ENCODE measurements at regions not wholly inside any gene's neighbourhood (a gene's known extent, or its start where the extent isn't known, plus 50 kb on each side); places are given as distances from the start of the nearest gene placed in this dataset.

DNA sequence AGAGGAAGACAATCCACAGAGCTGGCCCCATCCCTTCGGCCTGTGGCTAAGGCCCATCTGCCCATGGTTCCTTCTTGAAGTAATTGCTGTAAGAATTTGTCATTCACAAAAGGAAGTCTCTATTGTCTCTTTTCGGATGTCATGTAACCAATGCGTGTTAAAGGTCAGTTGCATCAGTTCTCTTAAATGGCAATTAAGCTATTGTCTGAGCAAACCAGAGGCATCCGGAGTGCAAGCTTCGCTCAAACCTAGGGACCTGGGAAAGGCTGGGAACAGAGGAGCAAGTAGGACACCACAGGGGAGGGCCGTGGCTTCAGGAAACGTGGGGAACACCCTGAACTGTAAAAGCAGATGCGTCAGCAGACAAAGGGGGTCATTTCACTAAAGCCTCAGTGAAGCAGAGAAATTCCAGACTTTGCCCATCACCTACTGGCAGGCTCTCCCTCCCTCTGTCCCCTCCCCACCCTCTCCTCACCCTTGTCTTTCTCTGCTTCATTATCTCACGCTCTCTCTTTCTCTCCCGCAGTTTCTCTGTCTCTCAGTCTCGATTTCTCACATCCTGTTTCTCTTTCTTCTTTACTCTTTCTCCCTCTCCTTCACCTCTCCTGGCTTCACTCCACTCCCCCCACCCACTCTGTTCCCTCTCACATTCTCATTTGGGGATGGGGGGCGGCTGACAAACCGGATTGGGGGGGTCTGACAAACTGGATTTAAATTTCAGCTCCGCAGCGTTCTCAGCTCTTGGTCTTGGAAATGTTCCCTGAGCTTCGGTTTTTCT lies 204.6 kb upstream of the TNP1 start:
- Mint-ChIP-seq H3K27ac (ENCODE audit: unreplicated experiment) (no peak overlapping the region), H3K27me3 (ENCODE audit: unreplicated experiment) (peaks cover 4% of the 10 kb centered on the region), H3K4me3 (ENCODE audit: unreplicated experiment) (no peak overlapping the region), H3K9me3 (ENCODE audit: unreplicated experiment) (no peaks in the 10 kb centered on the region), H3K4me1 (ENCODE audit: unreplicated experiment) (peaks cover 11% of the 10 kb centered on the region), H3K36me3 (ENCODE audit: low read depth, unreplicated experiment) (no peaks in the 10 kb centered on the region)
- no peak for DNase-seq (ENCODE audit: low spot score)
- TF ChIP-seq, protein P1, sequence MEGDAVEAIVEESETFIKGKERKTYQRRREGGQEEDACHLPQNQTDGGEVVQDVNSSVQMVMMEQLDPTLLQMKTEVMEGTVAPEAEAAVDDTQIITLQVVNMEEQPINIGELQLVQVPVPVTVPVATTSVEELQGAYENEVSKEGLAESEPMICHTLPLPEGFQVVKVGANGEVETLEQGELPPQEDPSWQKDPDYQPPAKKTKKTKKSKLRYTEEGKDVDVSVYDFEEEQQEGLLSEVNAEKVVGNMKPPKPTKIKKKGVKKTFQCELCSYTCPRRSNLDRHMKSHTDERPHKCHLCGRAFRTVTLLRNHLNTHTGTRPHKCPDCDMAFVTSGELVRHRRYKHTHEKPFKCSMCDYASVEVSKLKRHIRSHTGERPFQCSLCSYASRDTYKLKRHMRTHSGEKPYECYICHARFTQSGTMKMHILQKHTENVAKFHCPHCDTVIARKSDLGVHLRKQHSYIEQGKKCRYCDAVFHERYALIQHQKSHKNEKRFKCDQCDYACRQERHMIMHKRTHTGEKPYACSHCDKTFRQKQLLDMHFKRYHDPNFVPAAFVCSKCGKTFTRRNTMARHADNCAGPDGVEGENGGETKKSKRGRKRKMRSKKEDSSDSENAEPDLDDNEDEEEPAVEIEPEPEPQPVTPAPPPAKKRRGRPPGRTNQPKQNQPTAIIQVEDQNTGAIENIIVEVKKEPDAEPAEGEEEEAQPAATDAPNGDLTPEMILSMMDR (IDR thresholded peaks at IDR 0.05; ENCODE audit: unreplicated experiment) = no peak

DNA sequence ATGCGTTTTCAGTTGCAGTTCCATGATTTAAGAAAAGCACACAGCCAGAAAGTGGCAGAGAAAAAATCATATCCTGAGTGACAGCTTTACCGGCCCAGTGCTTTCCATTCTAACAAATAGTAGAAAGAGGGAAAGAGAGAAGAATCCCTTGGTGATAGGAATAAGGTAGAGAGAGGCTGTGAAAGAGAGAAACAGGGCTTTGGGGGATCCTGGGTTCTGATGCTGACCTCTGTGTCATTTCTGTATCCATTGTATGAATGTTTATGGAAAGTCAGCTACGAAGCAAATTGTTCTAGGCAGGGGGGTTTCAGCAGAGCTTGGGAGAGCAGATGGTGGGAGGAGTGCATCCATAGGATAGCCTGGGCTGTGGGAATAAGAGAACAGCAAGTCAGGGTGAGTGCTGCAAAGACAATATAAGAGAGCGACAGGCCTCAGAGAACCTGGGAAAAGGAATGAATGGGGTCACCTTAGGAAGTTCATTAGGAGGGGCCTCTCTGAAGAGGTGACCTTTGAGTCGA lies 203.4 kb upstream of the TNP1 start:
- peaks cover 11% of the 10 kb centered on the region for H3K4me1 Mint-ChIP-seq (ENCODE audit: unreplicated experiment)
- H3K27me3 Mint-ChIP-seq (ENCODE audit: unreplicated experiment) = peaks cover 4% of the 10 kb centered on the region
- H3K9me3 Mint-ChIP-seq (ENCODE audit: unreplicated experiment) = no peaks in the 10 kb centered on the region
- TF ChIP-seq, protein P1 (IDR thresholded peaks at IDR 0.05; ENCODE audit: unreplicated experiment) = no peak
- H3K27ac Mint-ChIP-seq (ENCODE audit: unreplicated experiment) = no peak overlapping the region
- DNase-seq (ENCODE audit: low spot score) = no peak
- H3K36me3 Mint-ChIP-seq (ENCODE audit: low read depth, unreplicated experiment) = no peaks in the 10 kb centered on the region
- no peak overlapping the region for H3K4me3 Mint-ChIP-seq (ENCODE audit: unreplicated experiment)

DNA sequence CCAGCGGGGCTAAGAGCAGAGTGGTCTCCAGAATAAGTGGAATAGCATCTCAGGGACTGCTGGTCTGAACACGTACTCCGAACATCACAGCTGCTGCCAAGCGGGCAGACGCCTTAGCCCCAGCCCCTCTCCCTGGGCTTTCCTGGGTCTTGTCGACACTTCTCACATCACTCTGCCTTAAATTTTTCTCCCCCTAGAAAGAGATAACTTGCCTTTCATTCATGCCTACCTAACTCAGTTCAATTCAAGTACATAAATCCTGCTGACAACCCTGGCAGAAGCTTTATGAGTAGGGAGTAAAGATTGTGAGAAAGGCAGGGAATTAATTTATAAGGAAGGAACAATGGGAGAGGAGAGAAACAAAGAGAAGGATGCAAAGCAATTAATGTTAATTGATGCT lies 202.9 kb upstream of the TNP1 start:
- Mint-ChIP-seq H3K4me1 (ENCODE audit: unreplicated experiment) (peaks cover 11% of the 10 kb centered on the region), H3K27ac (ENCODE audit: unreplicated experiment) (no peak overlapping the region), H3K27me3 (ENCODE audit: unreplicated experiment) (peaks cover 4% of the 10 kb centered on the region), H3K36me3 (ENCODE audit: low read depth, unreplicated experiment) (no peaks in the 10 kb centered on the region), H3K4me3 (ENCODE audit: unreplicated experiment) (no peak overlapping the region), H3K9me3 (ENCODE audit: unreplicated experiment) (no peaks in the 10 kb centered on the region)
- no peak for DNase-seq (ENCODE audit: low spot score)
- TF ChIP-seq, protein P1 (IDR thresholded peaks at IDR 0.05; ENCODE audit: unreplicated experiment) = no peak

DNA sequence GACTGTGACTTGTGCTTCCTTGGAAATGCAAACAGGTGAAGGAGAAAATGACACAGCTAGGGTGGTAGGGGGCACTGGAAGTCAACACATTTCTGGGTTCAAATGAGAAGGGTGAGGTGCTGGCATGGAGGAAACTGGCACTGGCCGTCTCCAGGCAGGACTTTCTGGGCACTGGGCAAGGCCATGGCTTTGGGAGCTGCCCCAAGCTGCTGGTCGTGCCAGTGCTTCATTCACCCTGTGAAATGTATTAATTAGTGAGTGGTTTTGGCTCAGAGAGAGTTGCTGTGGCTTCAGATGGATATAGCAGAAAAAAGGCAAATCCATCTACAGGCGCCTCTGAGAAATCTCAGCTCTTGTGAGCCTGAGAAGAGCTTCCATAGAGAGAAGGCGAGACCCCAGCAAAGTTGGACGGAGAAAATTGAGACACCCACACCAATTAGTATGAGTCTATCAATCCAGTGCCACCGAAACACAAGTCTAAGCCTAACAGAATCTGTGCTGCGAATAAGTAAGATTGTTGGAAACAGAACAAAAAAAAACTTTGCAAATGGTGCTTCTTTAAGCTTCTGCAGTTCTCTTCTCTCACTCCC lies 202.1 kb upstream of the TNP1 start:
- H3K4me3 Mint-ChIP-seq (ENCODE audit: unreplicated experiment) = no peak overlapping the region
- H3K9me3 Mint-ChIP-seq (ENCODE audit: unreplicated experiment) = no peaks in the 10 kb centered on the region
- H3K4me1 Mint-ChIP-seq (ENCODE audit: unreplicated experiment) = peaks cover 11% of the 10 kb centered on the region
- TF ChIP-seq, protein P1 (IDR thresholded peaks at IDR 0.05; ENCODE audit: unreplicated experiment) = no peak
- H3K27ac Mint-ChIP-seq (ENCODE audit: unreplicated experiment) = no peak overlapping the region
- peaks cover 4% of the 10 kb centered on the region for H3K27me3 Mint-ChIP-seq (ENCODE audit: unreplicated experiment)
- DNase-seq (ENCODE audit: low spot score) = no peak
- H3K36me3 Mint-ChIP-seq (ENCODE audit: low read depth, unreplicated experiment) = no peaks in the 10 kb centered on the region
